ENCODE measurements at regions not wholly inside any gene's neighbourhood (a gene's known extent, or its start where the extent isn't known, plus 50 kb on each side); places are given as distances from the start of the nearest gene placed in this dataset.

DNA sequence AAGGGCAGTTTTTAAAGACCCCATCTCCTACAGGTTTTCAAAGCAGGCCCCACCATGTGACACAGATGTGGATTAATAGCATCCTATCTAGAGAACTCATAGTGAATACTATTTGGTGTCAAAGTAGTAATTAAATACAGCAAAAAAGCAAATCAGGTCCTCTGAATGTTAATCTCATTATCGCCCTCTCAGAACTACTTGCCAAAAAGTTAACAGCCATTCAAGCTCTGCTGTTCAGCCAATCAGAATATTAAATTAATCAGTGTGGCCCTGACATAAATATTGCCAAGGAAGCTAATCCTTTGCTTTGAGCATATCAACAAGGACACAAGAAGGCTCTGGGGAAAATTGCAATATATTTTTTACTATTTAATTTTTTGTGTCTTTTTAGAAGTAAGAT lies 428.9 kb upstream of the SOX11 start:
- Histone ChIP-seq H3K79me2 (ENCODE audit: control insufficient read depth, insufficient read depth, low read length) (no peaks in the 10 kb centered on the region), H3K4me3 (no peak overlapping the region), H3K4me2 (ENCODE audit: control insufficient read depth, insufficient read depth) (no peak overlapping the region), H3K27me3 (replicated peaks in 1 of 2; ENCODE audit: control insufficient read depth in 2 of 2, insufficient read depth in 2 of 2, low read length in 1 of 2) (no peaks in the 10 kb centered on the region), H4K20me1 (ENCODE audit: control insufficient read depth, insufficient read depth) (no peaks in the 10 kb centered on the region), H3K4me1 (ENCODE audit: control insufficient read depth, insufficient read depth, low read length) (no peaks in the 10 kb centered on the region), H3K36me3 (ENCODE audit: control insufficient read depth in 2 of 2, insufficient read depth in 2 of 2, low read length in 1 of 2) (no peaks in the 10 kb centered on the region), H3K27ac (ENCODE audit: control insufficient read depth, insufficient read depth) (no peak overlapping the region), H3K9ac (ENCODE audit: control insufficient read depth, insufficient read depth, low read length) (no peak overlapping the region), H3K9me3 (replicated peaks; ENCODE audit: control insufficient read depth, insufficient read depth, low read length) (no peaks in the 10 kb centered on the region), H2AFZ (ENCODE audit: control insufficient read depth, low read depth, low read length) (no peak overlapping the region)
- ChIA-PET RAD21 (ENCODE audit: unreplicated experiment) (no interaction called here), POLR2A (no interaction called here), SMC1A (ENCODE audit: uncharacterized antibody, unreplicated experiment) (no interaction called here), CTCF (no interaction called here)
- no peak for DNase-seq (ENCODE audit: low read depth, low spot score)
- BruUV-seq (replicated peaks) = no TSS peak
- in situ Hi-C loops (cut with MboI) = no loop called here
- TF ChIP-seq NFXL1 (IDR thresholded peaks at IDR 0.05; ENCODE audit: borderline replicate concordance) (no peak), NR2F1 (conservative IDR thresholded peaks at IDR 0.05) (no peak), RFX5 (IDR thresholded peaks at IDR 0.05; ENCODE audit: low read depth, low read length) (no peak), SIX5 (IDR thresholded peaks at IDR 0.05; ENCODE audit: low read depth, low read length, severe bottlenecking) (no peak), RAD51 (IDR thresholded peaks at IDR 0.05) (no peak), ZNF687 (IDR thresholded peaks at IDR 0.05) (no peak)
- TF ChIP-seq, protein P1, sequence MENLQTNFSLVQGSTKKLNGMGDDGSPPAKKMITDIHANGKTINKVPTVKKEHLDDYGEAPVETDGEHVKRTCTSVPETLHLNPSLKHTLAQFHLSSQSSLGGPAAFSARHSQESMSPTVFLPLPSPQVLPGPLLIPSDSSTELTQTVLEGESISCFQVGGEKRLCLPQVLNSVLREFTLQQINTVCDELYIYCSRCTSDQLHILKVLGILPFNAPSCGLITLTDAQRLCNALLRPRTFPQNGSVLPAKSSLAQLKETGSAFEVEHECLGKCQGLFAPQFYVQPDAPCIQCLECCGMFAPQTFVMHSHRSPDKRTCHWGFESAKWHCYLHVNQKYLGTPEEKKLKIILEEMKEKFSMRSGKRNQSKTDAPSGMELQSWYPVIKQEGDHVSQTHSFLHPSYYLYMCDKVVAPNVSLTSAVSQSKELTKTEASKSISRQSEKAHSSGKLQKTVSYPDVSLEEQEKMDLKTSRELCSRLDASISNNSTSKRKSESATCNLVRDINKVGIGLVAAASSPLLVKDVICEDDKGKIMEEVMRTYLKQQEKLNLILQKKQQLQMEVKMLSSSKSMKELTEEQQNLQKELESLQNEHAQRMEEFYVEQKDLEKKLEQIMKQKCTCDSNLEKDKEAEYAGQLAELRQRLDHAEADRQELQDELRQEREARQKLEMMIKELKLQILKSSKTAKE (IDR thresholded peaks at IDR 0.05; ENCODE audit: low read depth, poor library complexity, severe bottlenecking) = no peak
- intact Hi-C loops (cut with micrococcal nuclease; ENCODE audit: unreplicated experiment) = no loop called here
- FAIRE-seq = no peak
- WGBS (ENCODE audit: insufficient coverage, insufficient replicate concordance, low lambda C conversion rate, missing lambda C conversion rate) = 0% methylated on average over 1 of the region's 1 CpG
- ATAC-seq = no peak

Data from GM12878 (cell line).